ENCODE measurements at regions not wholly inside any gene's neighbourhood (a gene's known extent, or its start where the extent isn't known, plus 50 kb on each side); places are given as distances from the start of the nearest gene placed in this dataset.

DNA sequence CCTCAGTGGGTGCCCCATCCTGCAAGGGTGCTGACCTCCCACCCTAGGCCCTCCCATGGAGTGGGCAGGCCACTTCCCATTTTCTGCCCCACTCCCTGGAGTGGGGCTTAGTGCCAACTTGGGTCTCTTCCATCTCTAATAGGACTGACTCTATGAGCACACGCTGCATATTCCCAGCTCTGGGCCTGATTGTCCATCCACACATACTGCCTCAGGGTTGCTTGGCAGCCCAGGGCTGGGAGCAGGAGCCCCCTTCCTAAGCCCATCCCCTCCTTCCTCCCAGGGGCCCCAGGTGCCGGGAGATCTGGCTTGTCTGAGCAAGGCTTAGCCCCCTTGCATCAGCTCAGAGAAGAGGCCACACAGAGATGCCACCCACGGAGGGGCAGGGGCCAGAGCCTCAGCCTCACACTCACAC is 55.1 kb downstream of the PJA1 start:
- no peaks in the 10 kb centered on the region for H3K27me3 ChIP-seq (replicated peaks in 1 of 2; ENCODE audit: control insufficient read depth in 2 of 2, insufficient read depth in 2 of 2, low read length in 1 of 2)
- H4K20me1 ChIP-seq (ENCODE audit: control insufficient read depth, insufficient read depth) = no peaks in the 10 kb centered on the region
- H3K4me1 ChIP-seq (ENCODE audit: control insufficient read depth, insufficient read depth, low read length) = no peaks in the 10 kb centered on the region
- no peak for DNase-seq (ENCODE audit: low read depth, low spot score)
- no peak for ATAC-seq
- 0% methylated on average over 3 of the region's 3 CpGs for WGBS (ENCODE audit: insufficient coverage, insufficient replicate concordance, low lambda C conversion rate, missing lambda C conversion rate)
- no peaks in the 10 kb centered on the region for H3K9me3 ChIP-seq (replicated peaks; ENCODE audit: control insufficient read depth, insufficient read depth, low read length)
- H3K36me3 ChIP-seq (ENCODE audit: control insufficient read depth in 2 of 2, insufficient read depth in 2 of 2, low read length in 1 of 2) = no peaks in the 10 kb centered on the region
- no peaks in the 10 kb centered on the region for H3K79me2 ChIP-seq (ENCODE audit: control insufficient read depth, insufficient read depth, low read length)
- intact Hi-C loops (cut with micrococcal nuclease; ENCODE audit: unreplicated experiment) = loop anchor here (10.0 kb wide), 1 partner anchor 55 kb away; no protein-coding TSS in a partner anchor
- H3K4me3 ChIP-seq = no peak overlapping the region
- no peak for TF ChIP-seq EGR1 (IDR thresholded peaks at IDR 0.05; ENCODE audit: borderline replicate concordance in 1 of 2, low read depth in 2 of 2, low read length in 2 of 2)
- TF ChIP-seq SIN3A (IDR thresholded peaks at IDR 0.05; ENCODE audit: low read depth, low read length) = no peak
- TF ChIP-seq TCF3 (IDR thresholded peaks at IDR 0.05; ENCODE audit: borderline replicate concordance, insufficient read depth, low read depth, low read length) = no peak
- no peak for TF ChIP-seq SPI1 (IDR thresholded peaks at IDR 0.05; ENCODE audit: borderline replicate concordance, insufficient read depth, low read depth, low read length)
- TF ChIP-seq KAT2A (conservative IDR thresholded peaks at IDR 0.05; ENCODE audit: control insufficient read depth, low read depth, low read length) = no peak
- TF ChIP-seq GATAD2B (conservative IDR thresholded peaks at IDR 0.05; ENCODE audit: low read depth) = no peak
- no peak for TF ChIP-seq FOXM1 (IDR thresholded peaks at IDR 0.05; ENCODE audit: low read depth, low read length)
- TF ChIP-seq SP1 (IDR thresholded peaks at IDR 0.05; ENCODE audit: low read depth, low read length) = no peak
- TF ChIP-seq SMAD1 (IDR thresholded peaks at IDR 0.05; ENCODE audit: low read depth, partially characterized antibody) = no peak
- TF ChIP-seq CHD4 (IDR thresholded peaks at IDR 0.05) = no peak
- TF ChIP-seq TAF1 (IDR thresholded peaks at IDR 0.05; ENCODE audit: borderline replicate concordance, low read depth, low read length) = no peak
- no peak for TF ChIP-seq IKZF1 (conservative IDR thresholded peaks at IDR 0.05)
- no peak for TF ChIP-seq TARDBP (IDR thresholded peaks at IDR 0.05; ENCODE audit: borderline replicate concordance)
- no peak for TF ChIP-seq BACH1 (IDR thresholded peaks at IDR 0.05; ENCODE audit: borderline replicate concordance)
- TF ChIP-seq SMC3 (IDR thresholded peaks at IDR 0.05; ENCODE audit: borderline replicate concordance, low read length) = no peak
- no peak for FAIRE-seq
- in situ Hi-C loops (cut with MboI) = no loop called here
- no peak overlapping the region for H3K4me2 ChIP-seq (ENCODE audit: control insufficient read depth, insufficient read depth)
- ChIA-PET POLR2A (no interaction called here), RAD21 (ENCODE audit: unreplicated experiment) (no interaction called here), CTCF (no interaction called here), SMC1A (ENCODE audit: uncharacterized antibody, unreplicated experiment) (no interaction called here)
- H3K27ac ChIP-seq (ENCODE audit: control insufficient read depth, insufficient read depth) = no peak overlapping the region
- no peak overlapping the region for H2AFZ ChIP-seq (ENCODE audit: control insufficient read depth, low read depth, low read length)
- no peak overlapping the region for H3K9ac ChIP-seq (ENCODE audit: control insufficient read depth, insufficient read depth, low read length)
- BruUV-seq (replicated peaks) = no TSS peak

Measured in GM12878 (cell line).